SK-N-SH (cell line): ENCODE measurements at regions not wholly inside any gene's neighbourhood (a gene's known extent, or its start where the extent isn't known, plus 50 kb on each side); places are given as distances from the start of the nearest gene placed in this dataset.

ENCODE experiments used
- CTCF ChIA-PET: fragments of 300-600, 350-600 bp; formaldehyde crosslinking; extraction: SDS; loops from one replicate; lab custom pipeline; 2021; lab: Yijun Ruan, JAX
- POLR2A ChIA-PET: fragments of 350-600 bp; sonication (Branson Sonifier 250); formaldehyde crosslinking; extraction: SDS; loops from one replicate; lab custom pipeline; 2020; ENCODE audit warnings: antibody characterized with exemption, inconsistent platforms; lab: Yijun Ruan, JAX
- DNase-seq: peaks from one replicate; pipeline ENCODE4 v3.0.0; 2012
- H2AFZ ChIP-seq: fragments of 200-600 bp; sonication (generic); 2 replicates; pipeline ENCODE4 v1.8.1; 2016; ENCODE audit warnings: antibody characterized with exemption, mild to moderate bottlenecking, low read depth
- H3F3A ChIP-seq: fragments of 200-600 bp; sonication (generic); replicated peaks from 2 replicates; pipeline ENCODE3; 2016; ENCODE audit warnings: antibody characterized with exemption, mild to moderate bottlenecking; ENCODE audit not compliant: insufficient read depth
- H3K27ac ChIP-seq, 2 experiments: fragments of 200-500 bp in 1 of 2; fragments of 200-600 bp in 1 of 2; sonication (Bioruptor generic) in 1 of 2; sonication (generic), shearing (Covaris generic) in 1 of 2; 2 replicates each; pipeline versions ENCODE4 v1.5.1 to v1.6.1; 2014 to 2016; ENCODE audit warnings: low read depth in 2 of 2, inconsistent platforms in 1 of 2, low read length in 1 of 2, mild to moderate bottlenecking in 1 of 2, mixed read lengths in 1 of 2
- H3K27me3 ChIP-seq: fragments of 200-600 bp; sonication (generic), shearing (Covaris generic); 2 replicates; pipeline ENCODE4 v1.6.1; 2016; ENCODE audit warnings: mixed run types; ENCODE audit not compliant: insufficient read depth
- H3K36me3 ChIP-seq, 2 experiments: fragments of 200-500 bp in 1 of 2; fragments of 200-600 bp in 1 of 2; sonication (Bioruptor generic) in 1 of 2; sonication (generic) in 1 of 2; replicated peaks in 1 of 2; 2 replicates each; pipeline versions ENCODE3 to v1.5.1; 2014 to 2016; ENCODE audit warnings: low read length in 1 of 2, mild to moderate bottlenecking in 1 of 2; ENCODE audit not compliant: insufficient read depth in 2 of 2, control insufficient read depth in 1 of 2
- H3K4me1 ChIP-seq, 2 experiments: fragments of 200-500 bp in 1 of 2; fragments of 200-600 bp in 1 of 2; sonication (Bioruptor generic) in 1 of 2; sonication (generic), shearing (Covaris generic) in 1 of 2; 2 replicates each; pipeline versions ENCODE4 v1.5.1 to v1.6.1; 2014 to 2016; ENCODE audit warnings: low read depth in 1 of 2, low read length in 1 of 2, mixed run types in 1 of 2; ENCODE audit not compliant: insufficient read depth in 2 of 2, control insufficient read depth in 1 of 2
- H3K4me2 ChIP-seq: fragments of 200-600 bp; sonication (generic), shearing (Covaris generic); 2 replicates; pipeline ENCODE4 v1.6.1; 2017; ENCODE audit warnings: mixed run types
- H3K4me3 ChIP-seq, 2 experiments: fragments of 200-500 bp in 1 of 2; fragments of 200-600 bp in 1 of 2; sonication (Bioruptor generic) in 1 of 2; sonication (generic), shearing (Covaris generic) in 1 of 2; 2 replicates each; pipeline versions ENCODE4 v1.5.1 to v1.8.1; 2014 to 2016; ENCODE audit warnings: low read depth in 2 of 2, inconsistent platforms in 1 of 2, low read length in 1 of 2, mild to moderate bottlenecking in 1 of 2, mixed read lengths in 1 of 2, moderate library complexity in 1 of 2
- H3K79me2 ChIP-seq: fragments of 200-600 bp; sonication (generic); 2 replicates; pipeline ENCODE4 v1.8.1; 2017; ENCODE audit warnings: mild to moderate bottlenecking; ENCODE audit not compliant: insufficient read depth
- H3K9ac ChIP-seq: fragments of 200-600 bp; sonication (generic); 2 replicates; pipeline ENCODE4 v1.6.1; 2017; ENCODE audit warnings: mixed run types
- H3K9me2 ChIP-seq: fragments of 200-600 bp; sonication (generic); 2 replicates; pipeline ENCODE4 v1.6.1; 2017; ENCODE audit warnings: mixed run types
- H3K9me3 ChIP-seq: fragments of 200-600 bp; sonication (generic); 2 replicates; pipeline ENCODE4 v1.6.1; 2017; ENCODE audit warnings: mixed run types, mild to moderate bottlenecking, moderate library complexity
- H4K20me1 ChIP-seq: fragments of 200-600 bp; sonication (generic); 2 replicates; pipeline ENCODE4 v1.6.1; 2017; ENCODE audit warnings: mild to moderate bottlenecking, mixed run types; ENCODE audit not compliant: insufficient read depth
- EP300 ChIP-seq, 2 experiments: IDR thresholded peaks; 2 replicates each; pipeline versions ENCODE4 v1.4.0 to v1.6.1; 2012; ENCODE audit warnings: borderline replicate concordance in 1 of 2, low read depth in 1 of 2, low read length in 1 of 2
- FOSL2 ChIP-seq: IDR thresholded peaks from 2 replicates; pipeline ENCODE4 v1.4.0; 2012; ENCODE audit warnings: low read depth, mild to moderate bottlenecking, moderate library complexity, borderline replicate concordance
- FOXJ3 ChIP-seq: sonication (generic); formaldehyde crosslinking; IDR thresholded peaks from 2 replicates; pipeline ENCODE4 v1.5.1; 2020; ENCODE audit warnings: mild to moderate bottlenecking, missing genetic modification reagents
- FOXM1 ChIP-seq: IDR thresholded peaks from 2 replicates; pipeline ENCODE4 v1.4.0; 2012; ENCODE audit warnings: low read depth, mild to moderate bottlenecking
- GABPA ChIP-seq: IDR thresholded peaks from 2 replicates; pipeline ENCODE4 v1.4.0; 2012; ENCODE audit warnings: low read depth, mild to moderate bottlenecking
- JUND ChIP-seq: IDR thresholded peaks from 2 replicates; pipeline ENCODE4 v1.4.0; 2012
- MXI1 ChIP-seq: IDR thresholded peaks from 2 replicates; pipeline ENCODE4 v1.6.1; 2012; ENCODE audit warnings: mild to moderate bottlenecking, low read depth, low read length, improper control_type of control experiment
- PBX3 ChIP-seq: IDR thresholded peaks from 2 replicates; pipeline ENCODE4; 2012
- POLR2AphosphoS5 ChIP-seq: IDR thresholded peaks from 2 replicates; pipeline ENCODE4 v1.6.1; 2012; ENCODE audit warnings: low read depth, low read length
- RCOR1 ChIP-seq: fragments of 150-350 bp; IDR thresholded peaks from 2 replicates; pipeline ENCODE4 v1.6.1; 2017; ENCODE audit warnings: antibody characterized with exemption, low read length
- REST ChIP-seq: IDR thresholded peaks from 2 replicates; pipeline ENCODE4 v1.6.1; 2012; ENCODE audit warnings: mild to moderate bottlenecking, low read depth, low read length, moderate library complexity
- RFX5 ChIP-seq: IDR thresholded peaks from 2 replicates; pipeline ENCODE4 v1.6.1; 2012; ENCODE audit warnings: mild to moderate bottlenecking, improper control_type of control experiment, low read length
- RXRA ChIP-seq: IDR thresholded peaks from 2 replicates; pipeline ENCODE4 v1.4.0; 2012; ENCODE audit warnings: low read depth, mild to moderate bottlenecking, borderline replicate concordance
- SMC3 ChIP-seq: IDR thresholded peaks from 2 replicates; pipeline ENCODE4 v1.6.1; 2012; ENCODE audit warnings: low read depth, low read length, improper control_type of control experiment
- TAF1 ChIP-seq: IDR thresholded peaks from 2 replicates; pipeline ENCODE4 v1.6.1; 2012; ENCODE audit warnings: low read depth, mild to moderate bottlenecking, low read length, moderate library complexity, borderline replicate concordance
- TCF12 ChIP-seq: IDR thresholded peaks from 2 replicates; pipeline ENCODE4 v1.4.0; 2012
- TEAD4 ChIP-seq: IDR thresholded peaks from 2 replicates; pipeline ENCODE4 v1.4.0; 2012; ENCODE audit warnings: mild to moderate bottlenecking, borderline replicate concordance; ENCODE audit not compliant: insufficient read depth
- WGBS: methylation state at CpG from one replicate; pipeline ENCODE4 v1.1.6; 2017; ENCODE audit warnings: low lambda C conversion rate; 5-methylcytosine and 5-hydroxymethylcytosine counted together
- TF ChIP-seq, protein P1 (sequence below): fragments of 150-350 bp; IDR thresholded peaks from 2 replicates; pipeline ENCODE4 v1.6.1; 2017; ENCODE audit warnings: antibody characterized with exemption, low read length, low read depth, borderline replicate concordance
- TF ChIP-seq, protein P2 (sequence below): IDR thresholded peaks from 2 replicates; pipeline ENCODE4 v1.4.0; 2012; ENCODE audit warnings: low read depth

DNA sequence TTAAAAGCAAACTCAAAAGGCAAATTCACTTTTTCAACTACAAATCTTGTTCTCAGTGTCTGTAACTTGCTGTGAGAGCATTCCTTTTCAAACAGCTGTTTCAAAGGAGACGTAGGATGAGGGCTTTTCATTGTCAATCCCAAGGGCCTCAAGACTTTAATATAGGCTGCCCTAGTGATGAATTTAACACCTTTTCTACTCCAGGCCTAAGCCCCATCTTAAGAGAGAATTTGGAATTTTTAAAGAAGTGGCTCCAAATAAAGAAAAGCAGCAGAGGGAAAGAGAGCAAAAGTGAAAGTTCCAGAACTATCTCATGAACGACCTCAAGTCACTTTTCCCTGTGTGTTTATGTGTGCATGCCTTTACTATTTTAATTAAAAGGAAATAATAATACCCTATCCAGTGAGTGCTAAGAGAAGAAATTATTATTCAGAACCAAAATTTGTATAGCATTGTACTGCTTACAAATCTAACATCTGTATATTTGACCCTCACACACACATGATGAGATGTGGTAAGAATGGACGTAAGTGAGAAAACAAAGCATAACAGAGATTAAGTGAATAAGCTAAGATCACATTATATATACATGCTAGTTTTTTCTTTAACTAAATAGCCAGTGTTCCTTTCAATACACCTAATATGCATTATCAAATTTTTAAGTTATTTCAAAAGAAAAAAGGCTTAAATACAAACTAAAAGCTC, 196.4 kb downstream of the VGLL3 start:
- no peaks in the 10 kb centered on the region for H3K27me3 ChIP-seq
- CTCF ChIA-PET, result interaction anchor here (1.6 kb wide), 1 partner anchor 20 kb away, joined by 5 read pairs; no protein-coding TSS in a partner anchor
- no peak for DNase-seq

DNA sequence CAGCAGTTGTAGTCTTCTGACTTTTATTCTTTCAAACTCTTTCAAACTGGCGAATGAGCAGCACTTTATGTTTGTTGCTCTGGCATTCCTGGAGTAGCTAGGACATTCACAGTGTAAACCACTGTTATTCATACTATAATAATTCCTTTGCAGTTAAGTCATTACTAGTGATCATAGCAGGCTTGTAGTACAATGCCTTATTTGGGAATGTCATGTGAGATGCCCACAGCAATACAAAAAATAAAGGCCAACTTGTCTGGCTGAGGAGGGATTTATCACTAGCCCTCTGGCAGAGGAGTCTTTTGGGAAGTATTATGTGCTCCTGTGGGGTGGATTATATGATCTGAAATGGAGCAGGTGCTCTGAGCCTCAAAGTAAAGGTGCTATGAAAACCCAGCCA, 197.2 kb downstream of the VGLL3 start:
- no peaks in the 10 kb centered on the region for H3K36me3 ChIP-seq
- H3K9me3 ChIP-seq, result no peaks in the 10 kb centered on the region
- no peaks in the 10 kb centered on the region for H3K79me2 ChIP-seq
- H3K9ac ChIP-seq, result no peak overlapping the region
- peak overlapping the region; percentile 64; the same call in 1 of the 2 replicates for H2AFZ ChIP-seq
- 6% methylated on average over 1 of the region's 1 CpG for whole genome bisulfite sequencing
- ChIA-PET POLR2A (no interaction called here), CTCF (interaction anchor here (1.6 kb wide), 1 partner anchor 19 kb away, joined by 5 read pairs; no protein-coding TSS in a partner anchor)
- no peak for DNase-seq
- H3K27ac ChIP-seq, result peak overlapping the region in 1 of 2 experiments; percentile 54; a peak in 2 of 4 replicates
- no peaks in the 10 kb centered on the region for H4K20me1 ChIP-seq
- H3F3A ChIP-seq, result no peaks in the 10 kb centered on the region
- H3K4me2 ChIP-seq, result peak overlapping the region; percentile 40; the same call in 1 of the 2 replicates
- no peaks in the 10 kb centered on the region for H3K27me3 ChIP-seq
- H3K9me2 ChIP-seq, result no peaks in the 10 kb centered on the region
- no peak overlapping the region for H3K4me3 ChIP-seq
- H3K4me1 ChIP-seq, result peaks cover 0 to 16% of the 10 kb centered on the region in 2 experiments; a peak in 1 of 4 replicates
- no peak for TF ChIP-seq REST
- 0 out of 2 replicates have a peak, but pooled peaks have one; percentile 26 for TF ChIP-seq FOXM1
- TF ChIP-seq, protein P1, sequence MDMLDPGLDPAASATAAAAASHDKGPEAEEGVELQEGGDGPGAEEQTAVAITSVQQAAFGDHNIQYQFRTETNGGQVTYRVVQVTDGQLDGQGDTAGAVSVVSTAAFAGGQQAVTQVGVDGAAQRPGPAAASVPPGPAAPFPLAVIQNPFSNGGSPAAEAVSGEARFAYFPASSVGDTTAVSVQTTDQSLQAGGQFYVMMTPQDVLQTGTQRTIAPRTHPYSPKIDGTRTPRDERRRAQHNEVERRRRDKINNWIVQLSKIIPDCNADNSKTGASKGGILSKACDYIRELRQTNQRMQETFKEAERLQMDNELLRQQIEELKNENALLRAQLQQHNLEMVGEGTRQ, result no peak
- TF ChIP-seq FOSL2, result no peak; the same call in 1 of the 2 replicates
- no peak for TF ChIP-seq RCOR1
- TF ChIP-seq FOXJ3, result no peak
- TF ChIP-seq TAF1, result no peak
- TF ChIP-seq RXRA, result no peak
- peak in 1 of 2 experiments; percentile 39; a peak in 1 of 4 replicates for TF ChIP-seq EP300 (IDR thresholded peaks at IDR 0.05; ENCODE audit: borderline replicate concordance in 1 of 2, low read depth in 1 of 2, low read length in 1 of 2)
- peak; percentile 55 for TF ChIP-seq PBX3
- TF ChIP-seq TCF12, result peak; percentile 33; the same call in 1 of the 2 replicates
- TF ChIP-seq JUND, result peak; percentile 57
- TF ChIP-seq MXI1, result no peak
- no peak for TF ChIP-seq POLR2AphosphoS5
- no peak for TF ChIP-seq RFX5
- TF ChIP-seq, protein P2, sequence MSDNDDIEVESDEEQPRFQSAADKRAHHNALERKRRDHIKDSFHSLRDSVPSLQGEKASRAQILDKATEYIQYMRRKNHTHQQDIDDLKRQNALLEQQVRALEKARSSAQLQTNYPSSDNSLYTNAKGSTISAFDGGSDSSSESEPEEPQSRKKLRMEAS, result no peak
- TF ChIP-seq TEAD4, result peak; percentile 23; the same call in 1 of the 2 replicates
- no peak for TF ChIP-seq SMC3

More for the DNA sequence above, 196.4 kb downstream of the VGLL3 start:
- WGBS, result 47% methylated on average over 3 of the region's 3 CpGs
- H3F3A ChIP-seq, result no peaks in the 10 kb centered on the region
- H3K9me3 ChIP-seq, result no peaks in the 10 kb centered on the region
- no peak overlapping the region for H3K9ac ChIP-seq
- peak overlapping the region; percentile 40; the same call in 1 of the 2 replicates for H3K4me2 ChIP-seq
- TF ChIP-seq JUND (no peak), RCOR1 (no peak), GABPA (no peak)
- H3K27ac ChIP-seq, result peak overlapping the region in 1 of 2 experiments; percentile 40; a peak in 2 of 4 replicates
- H3K4me1 ChIP-seq, result peaks cover 0 to 16% of the 10 kb centered on the region in 2 experiments; a peak in 1 of 4 replicates
- POLR2A ChIA-PET, result no interaction called here
- no peaks in the 10 kb centered on the region for H3K36me3 ChIP-seq
- H3K79me2 ChIP-seq, result no peaks in the 10 kb centered on the region
- H3K9me2 ChIP-seq, result no peaks in the 10 kb centered on the region
- no peaks in the 10 kb centered on the region for H4K20me1 ChIP-seq
- no peak overlapping the region for H3K4me3 ChIP-seq
- peak overlapping the region; percentile 85 for H2AFZ ChIP-seq
